ENCODE measurements at regions not wholly inside any gene's neighbourhood (a gene's known extent, or its start where the extent isn't known, plus 50 kb on each side); places are given as distances from the start of the nearest gene placed in this dataset.

DNA sequence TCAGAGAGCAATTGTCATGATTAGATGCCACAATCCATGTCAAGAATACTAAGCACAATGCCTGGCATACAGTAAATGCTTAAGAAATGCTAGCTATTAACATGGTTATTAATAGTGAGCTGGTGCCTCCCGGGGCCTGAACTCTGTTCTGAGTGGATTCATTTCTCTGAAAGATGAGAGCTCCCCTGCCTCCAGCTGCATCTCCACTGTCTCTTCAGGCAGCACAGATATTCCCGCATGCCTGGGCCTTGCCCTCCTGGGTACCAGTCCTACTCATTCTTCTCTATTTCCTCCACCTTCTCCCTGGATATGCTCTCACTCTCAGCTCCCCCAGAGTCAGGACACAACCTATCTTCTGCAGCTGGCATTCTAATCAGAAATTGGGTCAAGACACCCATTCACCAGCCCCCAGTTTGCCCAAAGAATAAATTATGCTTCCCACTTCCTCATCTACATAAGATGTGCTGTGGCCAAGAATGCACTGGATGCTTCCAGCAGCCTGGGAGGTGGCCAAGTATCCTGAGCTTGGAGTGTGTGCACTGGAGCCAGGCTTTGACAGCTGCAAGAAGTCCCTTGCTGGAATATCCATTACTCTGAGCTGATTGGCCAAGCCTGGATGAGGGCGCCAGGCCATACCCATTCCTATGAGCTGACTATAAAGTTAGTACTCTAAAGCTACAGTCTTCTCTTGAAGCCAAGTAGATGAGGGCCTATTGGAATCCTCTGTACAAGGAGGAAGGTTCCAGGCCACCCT lies 669.0 kb downstream of the ACTL7B start:
- WGBS, result 83% methylated on average over 3 of the region's 3 CpGs
- intact Hi-C loops (cut with DNase I), result no loop called here
- Histone ChIP-seq H3K4me3 (no peak overlapping the region), H3K4me1 (peaks cover 6 to 22% (median 13%) of the 10 kb centered on the region in 4 donors), H3K27me3 (no peaks in the 10 kb centered on the region), H3K36me3 (no peaks in the 10 kb centered on the region), H3K9me3 (no peaks in the 10 kb centered on the region), H3K27ac (replicated peaks in 1 of 4) (peak overlapping the region in 3 of 4 donors; percentile 7 to 27 (median 22))
- TF ChIP-seq POLR2AphosphoS5 (IDR thresholded peaks at IDR 0.05), result peak; percentile 13 to 47
- no peak for TF ChIP-seq EP300 (IDR thresholded peaks at IDR 0.05)
- peak; percentile 91 for DNase-seq (ENCODE audit: extremely low spot score)

DNA sequence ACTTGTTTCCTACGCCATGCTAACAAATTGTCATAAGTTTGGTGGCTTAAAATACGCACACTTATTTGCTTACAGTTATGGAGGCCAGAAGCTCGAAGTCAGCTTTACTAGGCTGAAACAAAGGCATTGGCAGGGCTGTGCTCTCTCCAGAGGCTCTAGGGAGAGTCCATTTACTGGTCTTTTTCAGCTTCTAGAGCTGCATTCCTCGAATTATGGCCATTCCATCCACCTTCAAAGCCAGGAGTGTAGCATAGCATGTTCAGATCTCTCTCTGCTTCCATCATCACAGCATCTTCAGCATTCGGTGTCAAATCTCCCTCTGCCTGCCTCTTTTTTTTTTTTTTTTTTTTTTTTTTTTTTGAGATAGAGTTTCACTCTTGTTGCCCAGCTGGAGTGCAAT lies 670.2 kb downstream of the ACTL7B start:
- Histone ChIP-seq H3K36me3 (no peaks in the 10 kb centered on the region), H3K4me1 (peaks cover 6 to 22% (median 13%) of the 10 kb centered on the region in 4 donors), H3K27ac (replicated peaks in 1 of 4) (no peak overlapping the region), H3K4me3 (no peak overlapping the region), H3K27me3 (no peaks in the 10 kb centered on the region), H3K9me3 (no peaks in the 10 kb centered on the region)
- WGBS, result 81% methylated on average over 5 of the region's 5 CpGs
- no peak for DNase-seq (ENCODE audit: extremely low spot score)
- TF ChIP-seq POLR2A (IDR thresholded peaks at IDR 0.05; ENCODE audit: low read depth), result no peak
- no peak for TF ChIP-seq POLR2AphosphoS5 (IDR thresholded peaks at IDR 0.05)
- TF ChIP-seq, protein P1, sequence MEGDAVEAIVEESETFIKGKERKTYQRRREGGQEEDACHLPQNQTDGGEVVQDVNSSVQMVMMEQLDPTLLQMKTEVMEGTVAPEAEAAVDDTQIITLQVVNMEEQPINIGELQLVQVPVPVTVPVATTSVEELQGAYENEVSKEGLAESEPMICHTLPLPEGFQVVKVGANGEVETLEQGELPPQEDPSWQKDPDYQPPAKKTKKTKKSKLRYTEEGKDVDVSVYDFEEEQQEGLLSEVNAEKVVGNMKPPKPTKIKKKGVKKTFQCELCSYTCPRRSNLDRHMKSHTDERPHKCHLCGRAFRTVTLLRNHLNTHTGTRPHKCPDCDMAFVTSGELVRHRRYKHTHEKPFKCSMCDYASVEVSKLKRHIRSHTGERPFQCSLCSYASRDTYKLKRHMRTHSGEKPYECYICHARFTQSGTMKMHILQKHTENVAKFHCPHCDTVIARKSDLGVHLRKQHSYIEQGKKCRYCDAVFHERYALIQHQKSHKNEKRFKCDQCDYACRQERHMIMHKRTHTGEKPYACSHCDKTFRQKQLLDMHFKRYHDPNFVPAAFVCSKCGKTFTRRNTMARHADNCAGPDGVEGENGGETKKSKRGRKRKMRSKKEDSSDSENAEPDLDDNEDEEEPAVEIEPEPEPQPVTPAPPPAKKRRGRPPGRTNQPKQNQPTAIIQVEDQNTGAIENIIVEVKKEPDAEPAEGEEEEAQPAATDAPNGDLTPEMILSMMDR (IDR thresholded peaks at IDR 0.05), result no peak
- TF ChIP-seq EP300 (IDR thresholded peaks at IDR 0.05), result no peak
- intact Hi-C loops (cut with DNase I), result no loop called here

DNA sequence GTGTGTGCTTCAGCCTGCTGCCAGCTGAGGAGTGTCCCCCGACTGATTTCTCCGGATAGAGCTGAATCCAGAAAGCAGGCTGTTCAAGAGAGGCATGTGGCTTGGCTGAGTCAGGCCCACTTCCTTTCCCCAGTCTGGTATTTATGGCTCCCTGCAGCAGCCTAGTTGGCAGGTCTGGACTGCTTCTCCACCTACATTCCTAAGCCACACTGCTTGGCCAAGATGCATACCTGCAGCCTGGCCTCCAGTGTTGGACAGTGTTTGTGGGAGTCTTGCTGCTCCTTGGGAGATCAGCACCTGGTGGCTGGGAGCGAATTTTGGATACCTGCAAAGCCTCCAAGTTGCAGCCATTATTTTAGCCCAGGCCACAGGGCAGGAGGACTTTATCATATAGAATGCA lies 670.8 kb downstream of the ACTL7B start:
- H3K27me3 ChIP-seq, result no peaks in the 10 kb centered on the region
- H3K36me3 ChIP-seq, result no peaks in the 10 kb centered on the region
- H3K4me1 ChIP-seq, result peaks cover 6 to 22% (median 13%) of the 10 kb centered on the region in 4 donors
- peak; percentile 88 for DNase-seq (ENCODE audit: extremely low spot score)
- no peak for TF ChIP-seq POLR2A (IDR thresholded peaks at IDR 0.05; ENCODE audit: low read depth)
- no peak for TF ChIP-seq EP300 (IDR thresholded peaks at IDR 0.05)
- no peak for TF ChIP-seq POLR2AphosphoS5 (IDR thresholded peaks at IDR 0.05)
- intact Hi-C loops (cut with DNase I), result no loop called here
- no peak overlapping the region for H3K27ac ChIP-seq (replicated peaks in 1 of 4)
- no peaks in the 10 kb centered on the region for H3K9me3 ChIP-seq
- H3K4me3 ChIP-seq, result no peak overlapping the region
- 47% methylated on average over 2 of the region's 3 CpGs for WGBS

DNA sequence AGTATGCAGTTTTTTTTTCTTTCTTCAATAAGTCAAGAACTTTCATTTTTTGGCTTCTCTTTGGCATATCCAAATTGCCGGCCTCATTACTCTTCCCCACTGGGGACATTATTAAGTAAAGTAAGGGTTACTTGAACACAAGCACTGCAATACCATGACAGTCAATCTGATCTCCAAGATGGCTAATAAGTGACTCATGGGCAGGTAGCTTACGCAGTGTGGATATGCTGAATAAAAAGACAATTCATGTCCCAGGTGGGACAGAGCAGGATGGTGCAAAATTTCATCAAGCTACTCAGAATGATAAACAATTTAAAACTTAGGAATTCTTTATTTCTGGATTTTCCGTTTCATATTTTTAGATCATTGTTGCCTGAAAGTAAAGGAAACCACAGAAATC lies 671.8 kb downstream of the ACTL7B start:
- H3K27me3 ChIP-seq, result no peaks in the 10 kb centered on the region
- DNase-seq (ENCODE audit: extremely low spot score), result no peak
- H3K4me3 ChIP-seq, result no peak overlapping the region
- no peaks in the 10 kb centered on the region for H3K36me3 ChIP-seq
- H3K27ac ChIP-seq (replicated peaks in 1 of 4), result no peak overlapping the region
- no peaks in the 10 kb centered on the region for H3K9me3 ChIP-seq
- WGBS, result 90% methylated on average over 3 of the region's 3 CpGs
- TF ChIP-seq EP300 (IDR thresholded peaks at IDR 0.05) (no peak), POLR2A (IDR thresholded peaks at IDR 0.05; ENCODE audit: low read depth) (no peak), POLR2AphosphoS5 (IDR thresholded peaks at IDR 0.05) (no peak)
- TF ChIP-seq, protein P1 (IDR thresholded peaks at IDR 0.05), result no peak
- intact Hi-C loops (cut with DNase I), result no loop called here
- peaks cover 6 to 22% (median 13%) of the 10 kb centered on the region in 4 donors for H3K4me1 ChIP-seq

DNA sequence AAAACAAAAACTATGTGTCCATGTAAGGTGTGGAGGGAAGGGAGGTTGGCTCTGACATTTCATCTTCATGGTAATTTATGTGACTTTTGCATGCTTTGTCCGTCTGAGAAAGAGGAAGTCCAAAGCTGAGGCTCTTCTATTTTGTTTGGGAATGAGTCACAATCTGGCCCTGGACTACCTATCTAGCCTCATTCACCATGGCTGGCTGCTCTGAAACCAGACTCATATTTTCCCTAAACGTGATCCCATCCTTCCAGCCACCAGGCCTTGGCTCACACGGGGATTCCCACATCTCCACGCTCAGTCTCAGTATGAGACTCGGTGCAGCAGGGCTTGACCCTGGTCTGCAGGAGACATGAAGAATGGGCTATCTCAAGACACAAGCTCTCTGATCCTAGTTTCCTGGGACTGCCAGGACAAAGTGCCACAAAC lies 672.8 kb downstream of the ACTL7B start:
- peak; percentile 77 for DNase-seq (ENCODE audit: extremely low spot score)
- TF ChIP-seq, protein P1 (IDR thresholded peaks at IDR 0.05), result no peak
- TF ChIP-seq POLR2AphosphoS5 (IDR thresholded peaks at IDR 0.05), result no peak
- TF ChIP-seq POLR2A (IDR thresholded peaks at IDR 0.05; ENCODE audit: low read depth), result no peak
- no peak for TF ChIP-seq EP300 (IDR thresholded peaks at IDR 0.05)
- no peak overlapping the region for H3K4me3 ChIP-seq
- 55% methylated on average over 5 of the region's 5 CpGs for WGBS
- intact Hi-C loops (cut with DNase I), result no loop called here
- H3K27ac ChIP-seq (replicated peaks in 1 of 4), result no peak overlapping the region
- H3K36me3 ChIP-seq, result no peaks in the 10 kb centered on the region
- H3K4me1 ChIP-seq, result peaks cover 6 to 22% (median 13%) of the 10 kb centered on the region in 4 donors
- H3K9me3 ChIP-seq, result no peaks in the 10 kb centered on the region
- H3K27me3 ChIP-seq, result no peaks in the 10 kb centered on the region
